ENCODE measurements at regions not wholly inside any gene's neighbourhood (a gene's known extent, or its start where the extent isn't known, plus 50 kb on each side); places are given as distances from the start of the nearest gene placed in this dataset.

DNA sequence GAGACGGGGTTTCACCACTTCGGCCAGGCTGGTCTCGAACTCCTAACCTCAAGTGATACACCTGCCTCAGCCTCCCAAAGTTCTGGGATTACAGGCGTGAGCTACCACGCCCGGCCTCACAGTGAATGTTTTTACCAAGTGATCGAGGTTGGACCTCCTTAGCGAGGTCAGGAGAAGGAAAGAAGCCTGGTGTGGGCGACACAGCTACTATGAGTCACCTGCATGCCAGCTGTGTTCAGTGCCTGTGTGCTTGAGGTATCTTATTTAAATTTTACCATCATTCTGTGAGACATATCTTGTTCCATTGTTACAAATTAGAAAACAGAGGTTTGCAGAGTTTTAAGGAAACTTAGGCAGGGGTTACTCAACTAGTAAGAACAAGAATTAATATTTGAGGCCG lies 174.8 kb upstream of the DYNLRB2 start:
- DNase-seq = no peak
- TF ChIP-seq, protein P1, sequence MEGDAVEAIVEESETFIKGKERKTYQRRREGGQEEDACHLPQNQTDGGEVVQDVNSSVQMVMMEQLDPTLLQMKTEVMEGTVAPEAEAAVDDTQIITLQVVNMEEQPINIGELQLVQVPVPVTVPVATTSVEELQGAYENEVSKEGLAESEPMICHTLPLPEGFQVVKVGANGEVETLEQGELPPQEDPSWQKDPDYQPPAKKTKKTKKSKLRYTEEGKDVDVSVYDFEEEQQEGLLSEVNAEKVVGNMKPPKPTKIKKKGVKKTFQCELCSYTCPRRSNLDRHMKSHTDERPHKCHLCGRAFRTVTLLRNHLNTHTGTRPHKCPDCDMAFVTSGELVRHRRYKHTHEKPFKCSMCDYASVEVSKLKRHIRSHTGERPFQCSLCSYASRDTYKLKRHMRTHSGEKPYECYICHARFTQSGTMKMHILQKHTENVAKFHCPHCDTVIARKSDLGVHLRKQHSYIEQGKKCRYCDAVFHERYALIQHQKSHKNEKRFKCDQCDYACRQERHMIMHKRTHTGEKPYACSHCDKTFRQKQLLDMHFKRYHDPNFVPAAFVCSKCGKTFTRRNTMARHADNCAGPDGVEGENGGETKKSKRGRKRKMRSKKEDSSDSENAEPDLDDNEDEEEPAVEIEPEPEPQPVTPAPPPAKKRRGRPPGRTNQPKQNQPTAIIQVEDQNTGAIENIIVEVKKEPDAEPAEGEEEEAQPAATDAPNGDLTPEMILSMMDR (IDR thresholded peaks at IDR 0.05) = no peak

DNA sequence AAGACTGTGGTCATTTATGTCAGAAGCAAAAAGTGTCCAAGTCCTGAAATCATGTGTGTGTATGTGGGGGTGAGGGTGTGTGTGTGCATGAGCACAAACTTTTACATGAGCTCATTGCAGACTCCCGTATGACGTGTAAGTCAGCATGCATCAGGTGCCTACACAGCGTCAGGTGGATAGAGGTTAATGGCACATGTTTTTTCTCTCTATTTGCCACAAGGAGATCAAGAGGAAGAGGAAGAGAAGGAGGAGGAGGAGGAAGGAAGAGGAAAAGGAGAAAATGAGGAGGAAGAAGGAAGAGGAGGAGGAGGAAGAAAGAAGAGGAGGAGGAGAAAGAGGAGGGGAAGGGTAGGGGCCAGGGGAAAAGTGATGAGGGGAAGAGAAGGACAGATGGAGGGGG lies 178.0 kb upstream of the DYNLRB2 start:
- DNase-seq = no peak
- no peak overlapping the region for H3K27ac ChIP-seq
- TF ChIP-seq, protein P1 (IDR thresholded peaks at IDR 0.05) = no peak

More for the DNA sequence above, 174.8 kb upstream of the DYNLRB2 start:
- Histone ChIP-seq H3K4me3 (no peak overlapping the region), H3K27ac (no peak overlapping the region), H3K9me3 (no peaks in the 10 kb centered on the region), H3K36me3 (no peaks in the 10 kb centered on the region), H3K4me1 (no peaks in the 10 kb centered on the region), H3K27me3 (no peaks in the 10 kb centered on the region)
- intact Hi-C loops (cut with DNase I; ENCODE audit: low total_unique reads) = no loop called here

DNA sequence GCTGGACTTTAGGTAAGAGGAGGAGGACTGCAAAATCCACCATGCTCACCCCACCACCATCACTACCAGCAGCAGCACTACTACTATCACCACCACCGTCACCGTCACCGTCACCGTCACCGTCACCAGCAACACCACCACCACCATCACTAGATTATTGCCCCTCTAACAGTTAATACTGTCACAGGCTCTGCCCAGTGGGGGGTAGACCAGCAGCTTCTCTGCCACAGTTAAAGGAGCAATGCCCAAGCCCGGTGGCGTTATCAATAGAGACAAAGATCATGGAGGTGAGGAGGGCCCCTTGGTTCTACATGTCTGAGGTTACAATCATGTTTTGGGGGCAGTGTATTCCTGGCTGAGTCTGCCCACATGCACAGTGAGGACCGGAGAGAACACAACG lies 184.4 kb upstream of the DYNLRB2 start:
- no peak overlapping the region for H3K4me3 ChIP-seq
- intact Hi-C loops (cut with DNase I; ENCODE audit: low total_unique reads) = no loop called here
- TF ChIP-seq, protein P1 (IDR thresholded peaks at IDR 0.05) = no peak
- no peaks in the 10 kb centered on the region for H3K9me3 ChIP-seq
- no peaks in the 10 kb centered on the region for H3K27me3 ChIP-seq
- H3K27ac ChIP-seq = no peak overlapping the region
- DNase-seq = no peak
- no peaks in the 10 kb centered on the region for H3K4me1 ChIP-seq
- no peaks in the 10 kb centered on the region for H3K36me3 ChIP-seq

More for the DNA sequence above, 178.0 kb upstream of the DYNLRB2 start:
- Histone ChIP-seq H3K36me3 (no peaks in the 10 kb centered on the region), H3K27me3 (no peaks in the 10 kb centered on the region), H3K9me3 (no peaks in the 10 kb centered on the region), H3K4me1 (no peaks in the 10 kb centered on the region), H3K4me3 (no peak overlapping the region)
- intact Hi-C loops (cut with DNase I; ENCODE audit: low total_unique reads) = no loop called here

DNA sequence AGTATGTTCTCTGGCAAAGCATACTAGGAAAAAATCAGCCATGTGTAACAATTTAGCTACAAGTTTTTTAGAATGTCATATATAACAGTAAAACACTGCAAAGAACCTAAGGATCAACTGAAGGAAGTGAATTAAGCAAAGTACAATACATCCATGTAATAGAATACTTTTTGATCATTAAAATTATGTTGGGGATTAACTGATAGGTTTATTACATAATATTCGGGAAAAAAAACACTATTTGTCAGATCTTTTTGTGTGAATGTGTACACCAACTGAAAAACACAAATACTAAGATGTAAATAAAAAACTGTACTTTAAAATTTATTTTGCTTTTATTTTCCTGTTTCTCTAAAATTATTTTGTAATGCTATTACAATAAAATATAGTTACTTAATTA lies 185.5 kb upstream of the DYNLRB2 start:
- Histone ChIP-seq H3K4me1 (no peaks in the 10 kb centered on the region), H3K27me3 (no peaks in the 10 kb centered on the region), H3K9me3 (no peaks in the 10 kb centered on the region), H3K36me3 (no peaks in the 10 kb centered on the region), H3K27ac (no peak overlapping the region), H3K4me3 (no peak overlapping the region)
- TF ChIP-seq, protein P1 (IDR thresholded peaks at IDR 0.05) = no peak
- intact Hi-C loops (cut with DNase I; ENCODE audit: low total_unique reads) = no loop called here
- no peak for DNase-seq

DNA sequence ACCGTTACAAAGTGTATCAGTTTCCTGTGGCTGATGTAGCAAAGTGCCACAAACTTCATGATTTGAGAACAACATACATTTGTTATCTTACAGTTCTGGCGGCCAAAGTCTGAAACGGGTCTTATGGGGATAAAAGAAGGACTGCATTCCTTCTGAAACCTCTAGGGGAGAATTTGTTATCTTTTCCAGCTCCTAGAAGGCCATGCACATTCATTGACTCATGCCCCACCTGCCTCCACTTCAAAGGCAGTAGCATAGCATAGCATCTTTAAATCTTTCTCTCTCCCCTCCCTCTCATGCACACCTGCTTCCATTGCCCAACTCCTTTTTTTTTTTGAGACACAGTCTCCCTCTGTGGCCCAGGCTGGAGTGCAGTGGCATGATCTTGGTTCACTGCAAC lies 190.7 kb upstream of the DYNLRB2 start:
- Histone ChIP-seq H3K9me3 (no peaks in the 10 kb centered on the region), H3K27me3 (no peaks in the 10 kb centered on the region), H3K36me3 (no peaks in the 10 kb centered on the region), H3K4me3 (no peak overlapping the region), H3K4me1 (peaks cover 0 to 32% (median 22%) of the 10 kb centered on the region in 4 donors), H3K27ac (no peak overlapping the region)
- DNase-seq = no peak
- intact Hi-C loops (cut with DNase I; ENCODE audit: low total_unique reads) = no loop called here
- TF ChIP-seq, protein P1 (IDR thresholded peaks at IDR 0.05) = no peak

DNA sequence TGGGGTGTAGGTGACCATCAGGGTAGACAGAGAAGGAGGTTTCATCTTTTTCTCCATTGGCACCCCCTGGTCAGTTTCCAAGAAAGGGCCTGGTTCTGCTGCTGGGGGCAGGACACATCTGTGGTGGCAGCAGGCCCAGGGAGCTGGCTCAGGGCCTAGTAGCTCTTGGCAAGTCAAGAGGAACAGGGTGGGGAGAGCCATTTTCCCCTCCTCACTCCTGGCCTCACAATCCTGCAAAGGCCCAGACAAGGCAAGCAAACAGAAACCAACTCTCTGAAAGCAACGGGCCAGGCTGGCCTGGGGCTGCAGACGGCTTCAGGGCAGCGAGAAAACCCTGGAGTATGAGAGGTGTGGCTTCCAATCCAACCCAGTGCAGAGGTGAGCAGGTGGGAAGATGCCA lies 192.9 kb upstream of the DYNLRB2 start:
- intact Hi-C loops (cut with DNase I; ENCODE audit: low total_unique reads) = no loop called here
- TF ChIP-seq, protein P1 (IDR thresholded peaks at IDR 0.05) = no peak
- peak overlapping the region in 1 of 2 donors; percentile 36 for H3K27ac ChIP-seq
- peaks cover 0 to 32% (median 22%) of the 10 kb centered on the region in 4 donors for H3K4me1 ChIP-seq
- DNase-seq = peak; percentile 30 to 86
- H3K9me3 ChIP-seq = no peaks in the 10 kb centered on the region
- H3K36me3 ChIP-seq = no peaks in the 10 kb centered on the region
- H3K27me3 ChIP-seq = no peaks in the 10 kb centered on the region
- H3K4me3 ChIP-seq = peak overlapping the region in 1 of 2 donors; percentile 38
